ENCODE measurements at regions not wholly inside any gene's neighbourhood (a gene's known extent, or its start where the extent isn't known, plus 50 kb on each side); places are given as distances from the start of the nearest gene placed in this dataset.

GRCh38 chr20:55605594-55605993 is 399.7 kb downstream of the CBLN4 start:
- CTCF ChIA-PET = interaction anchor here (0.8 kb wide), 1 partner anchor 9 kb away, joined by 3 read pairs; no protein-coding TSS in a partner anchor
- POLR2A ChIA-PET (ENCODE audit: low non-redundant PET) = no interaction called here
- no peak for TF ChIP-seq CTCF (conservative IDR thresholded peaks at IDR 0.05; ENCODE audit: low read depth)
- H3K27ac ChIP-seq = no peak overlapping the region
- no peak for DNase-seq (ENCODE audit: low spot score)

GRCh38 chr20:55597526-55597925 is 407.8 kb downstream of the CBLN4 start:
- DNase-seq (ENCODE audit: low spot score) = no peak
- no peak for TF ChIP-seq CTCF (conservative IDR thresholded peaks at IDR 0.05; ENCODE audit: low read depth)
- CTCF ChIA-PET = no interaction called here
- H3K27ac ChIP-seq = no peak overlapping the region
- POLR2A ChIA-PET (ENCODE audit: low non-redundant PET) = no interaction called here

DNA sequence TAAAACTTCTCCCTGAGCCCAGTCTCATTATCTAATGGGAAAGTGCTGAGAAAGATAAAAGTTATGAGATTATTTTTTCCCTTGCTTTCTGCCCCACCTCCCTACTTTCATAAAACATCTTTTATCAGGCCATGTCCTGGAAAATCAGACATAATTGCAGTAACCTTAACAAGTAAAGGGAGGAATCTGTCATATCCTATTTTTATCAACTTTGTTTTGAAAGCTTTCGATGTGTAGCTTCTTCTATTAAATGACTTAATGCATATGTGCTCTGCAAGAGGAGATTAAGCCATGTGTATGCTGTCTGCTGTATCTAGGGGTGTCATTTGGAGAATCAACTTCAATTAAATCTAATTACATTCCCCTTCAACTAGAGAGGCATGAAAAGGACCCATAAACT is 408.9 kb downstream of the CBLN4 start:
- no peak for DNase-seq (ENCODE audit: low spot score)
- ChIA-PET CTCF (interaction anchor here (0.6 to 0.8 kb wide), 3 partner anchors 9 to 82 kb away, joined by 3 read pairs; no protein-coding TSS in a partner anchor), POLR2A (ENCODE audit: low non-redundant PET) (no interaction called here)
- H3K27ac ChIP-seq = no peak overlapping the region
- no peak for TF ChIP-seq CTCF (conservative IDR thresholded peaks at IDR 0.05; ENCODE audit: low read depth)

DNA sequence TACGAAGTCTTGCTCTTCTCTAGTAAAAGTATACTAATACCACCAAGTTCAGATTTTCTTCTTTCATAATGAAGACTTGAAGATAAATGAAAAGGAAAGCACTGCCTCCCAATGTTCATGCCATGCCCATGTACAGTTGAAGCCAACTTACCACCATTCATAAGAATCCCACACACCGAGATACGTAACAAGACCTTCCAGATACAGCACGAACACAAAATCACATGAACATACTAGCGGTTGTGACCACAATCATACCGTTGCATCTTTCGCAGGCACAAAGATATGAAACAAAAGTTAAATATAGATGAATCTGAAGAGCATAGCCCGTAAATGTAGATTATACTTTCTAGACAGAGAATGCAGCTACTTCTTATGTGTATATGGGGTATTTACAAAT is 412.5 kb downstream of the CBLN4 start:
- ChIA-PET CTCF (interaction anchor here (0.5 kb wide), 1 partner anchor 92 kb away, joined by 5 read pairs; no protein-coding TSS in a partner anchor), POLR2A (ENCODE audit: low non-redundant PET) (no interaction called here)

DNA sequence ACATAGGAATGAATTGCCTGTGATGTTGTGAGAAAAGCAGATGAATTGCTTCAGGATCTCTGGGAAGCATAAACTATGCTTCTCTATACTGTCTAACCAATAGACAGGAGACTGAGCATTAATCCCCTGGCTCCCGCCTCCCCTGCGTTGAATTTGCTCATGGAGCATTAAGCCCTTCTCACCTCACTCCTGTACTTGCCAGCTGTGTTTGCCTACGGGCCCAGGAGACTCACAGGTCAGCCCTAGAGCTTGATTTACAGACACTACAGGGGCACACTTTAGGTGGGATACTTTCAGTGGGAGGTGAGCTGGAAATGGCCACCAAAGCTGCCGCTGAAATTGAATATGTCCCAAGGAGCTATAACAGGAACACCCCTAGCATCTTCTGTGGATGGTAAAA is 418.7 kb downstream of the CBLN4 start:
- H3K27ac ChIP-seq = no peak overlapping the region
- no peak for TF ChIP-seq CTCF (conservative IDR thresholded peaks at IDR 0.05; ENCODE audit: low read depth)
- no peak for DNase-seq (ENCODE audit: low spot score)
- CTCF ChIA-PET = no interaction called here
- POLR2A ChIA-PET (ENCODE audit: low non-redundant PET) = no interaction called here

More for the DNA sequence above, 412.5 kb downstream of the CBLN4 start:
- no peak overlapping the region for H3K27ac ChIP-seq
- no peak for TF ChIP-seq CTCF (conservative IDR thresholded peaks at IDR 0.05; ENCODE audit: low read depth)
- DNase-seq (ENCODE audit: low spot score) = no peak

GRCh38 chr20:55584964-55585363 is 420.4 kb downstream of the CBLN4 start:
- no peak for DNase-seq (ENCODE audit: low spot score)
- ChIA-PET POLR2A (ENCODE audit: low non-redundant PET) (no interaction called here), CTCF (interaction anchor here (0.5 to 0.6 kb wide), 2 partner anchors 49 to 906 kb away, joined by 3 read pairs; no protein-coding TSS in a partner anchor)
- no peak overlapping the region for H3K27ac ChIP-seq
- TF ChIP-seq CTCF (conservative IDR thresholded peaks at IDR 0.05; ENCODE audit: low read depth) = no peak

All from RWPE1 (cell line).